HFF-Myc (cell line): ENCODE measurements at regions not wholly inside any gene's neighbourhood (a gene's known extent, or its start where the extent isn't known, plus 50 kb on each side); places are given as distances from the start of the nearest gene placed in this dataset.

Experiments
- DNase-seq: peaks from one replicate; pipeline ENCODE4 v3.0.0-alpha.2; 2011; ENCODE audit warnings: low read depth; ENCODE audit errors: extremely low read depth
- H3K4me3 ChIP-seq: replicated peaks from 2 replicates; pipeline ENCODE4 v1.5.1; 2011; ENCODE audit warnings: low read depth, mild to moderate bottlenecking, control low read depth, low read length
- CTCF ChIP-seq: IDR thresholded peaks from 2 replicates; pipeline ENCODE4 v1.5.1; 2012; ENCODE audit warnings: mild to moderate bottlenecking, low read depth, low read length, control low read depth; ENCODE audit errors: missing control alignments

GRCh38 chr5:93807846-93808245 lies 66.4 kb upstream of the POU5F2 start:
- no peak for DNase-seq
- no peak overlapping the region for H3K4me3 ChIP-seq
- no peak for TF ChIP-seq CTCF

- no peak for TF ChIP-seq CTCF
- no peak for DNase-seq
- no peak overlapping the region for H3K4me3 ChIP-seq
Observed at GRCh38 chr5:93805616-93806379, 64.4 kb upstream of the POU5F2 start.

- H3K4me3 ChIP-seq: no peak overlapping the region
- DNase-seq: peak; percentile 19
Observed at GRCh38 chr5:93800988-93801811, 59.8 kb upstream of the POU5F2 start.

GRCh38 chr5:93794954-93795353 lies 53.6 kb upstream of the POU5F2 start:
- TF ChIP-seq CTCF: no peak
- no peak for DNase-seq
- H3K4me3 ChIP-seq: no peak overlapping the region

More at GRCh38 chr5:93800988-93801811, 59.8 kb upstream of the POU5F2 start:
- TF ChIP-seq CTCF: peak; percentile 55

- DNase-seq: no peak
- TF ChIP-seq CTCF: no peak
- H3K4me3 ChIP-seq: no peak overlapping the region
Observed at GRCh38 chr5:93793159-93793781, 51.9 kb upstream of the POU5F2 start.

- no peak overlapping the region for H3K4me3 ChIP-seq
- no peak for TF ChIP-seq CTCF
- no peak for DNase-seq
Observed at GRCh38 chr5:93791518-93791972, 50.1 kb upstream of the POU5F2 start.
